DND-41 (cell line): ENCODE measurements at regions not wholly inside any gene's neighbourhood (a gene's known extent, or its start where the extent isn't known, plus 50 kb on each side); places are given as distances from the start of the nearest gene placed in this dataset.

Experiments used
- CTCF ChIP-seq: IDR thresholded peaks from 2 replicates; pipeline ENCODE4 v1.5.1; 2012; ENCODE audit warnings: borderline replicate concordance, low read length, moderate library complexity, mild to moderate bottlenecking; ENCODE audit not compliant: poor library complexity, severe bottlenecking; ENCODE audit errors: extremely low read depth
- EZH2 ChIP-seq: IDR thresholded peaks from 3 replicates; pipeline ENCODE4 v1.6.1; 2012; ENCODE audit warnings: borderline replicate concordance, low read depth, mild to moderate bottlenecking, moderate library complexity, low read length, inconsistent platforms; ENCODE audit not compliant: severe bottlenecking

GRCh38 chr10:3711918-3712317 lies 73.1 kb downstream of the KLF6 start:
- no peak for TF ChIP-seq CTCF
- no peak for TF ChIP-seq EZH2
